Erythroblast (primary cell): ENCODE measurements at regions not wholly inside any gene's neighbourhood (a gene's known extent, or its start where the extent isn't known, plus 50 kb on each side); places are given as distances from the start of the nearest gene placed in this dataset.

Experiments
- GATA1 ChIP-seq: IDR thresholded peaks from 2 replicates; pipeline ENCODE4 v1.6.1; 2011; ENCODE audit warnings: low read depth, mild to moderate bottlenecking, control low read depth, low read length, moderate library complexity
- POLR2A ChIP-seq: IDR thresholded peaks from 2 replicates; pipeline ENCODE4 v1.6.1; 2011; ENCODE audit warnings: mild to moderate bottlenecking, low read length

DNA sequence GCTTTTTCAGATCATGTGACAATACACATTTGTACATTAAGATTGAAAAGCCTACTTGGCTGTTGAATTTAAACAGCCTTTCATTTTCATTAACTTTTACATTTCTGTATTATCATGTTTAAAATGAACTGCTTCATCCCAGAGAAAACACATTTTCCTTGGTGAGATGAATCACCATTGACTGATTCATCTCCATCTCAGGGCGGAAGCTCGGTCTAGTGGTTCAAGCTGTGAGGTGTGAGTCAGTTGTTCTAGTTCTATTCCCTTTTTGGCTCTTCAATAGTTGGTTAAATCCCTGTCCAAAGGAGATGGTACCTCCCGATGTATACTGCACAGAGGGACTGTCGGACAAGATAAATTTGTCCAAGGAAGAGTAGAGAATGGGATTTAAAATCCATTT lies 189.7 kb downstream of the ADCYAP1 start:
- TF ChIP-seq POLR2A: no peak
- no peak for TF ChIP-seq GATA1
